SKM-1 treated with dmso at 0.1 percent for 144 hours (cell line): ENCODE measurements at regions not wholly inside any gene's neighbourhood (a gene's known extent, or its start where the extent isn't known, plus 50 kb on each side); places are given as distances from the start of the nearest gene placed in this dataset.
A peak's percentile ranks its signal among the peaks of the same experiment; 100 is the strongest.

Experiments
- DNase-seq: peaks from one replicate; lab custom pipeline; 2025; ENCODE audit not compliant: unreplicated experiment; lab: John Stamatoyannopoulos, UW

DNA sequence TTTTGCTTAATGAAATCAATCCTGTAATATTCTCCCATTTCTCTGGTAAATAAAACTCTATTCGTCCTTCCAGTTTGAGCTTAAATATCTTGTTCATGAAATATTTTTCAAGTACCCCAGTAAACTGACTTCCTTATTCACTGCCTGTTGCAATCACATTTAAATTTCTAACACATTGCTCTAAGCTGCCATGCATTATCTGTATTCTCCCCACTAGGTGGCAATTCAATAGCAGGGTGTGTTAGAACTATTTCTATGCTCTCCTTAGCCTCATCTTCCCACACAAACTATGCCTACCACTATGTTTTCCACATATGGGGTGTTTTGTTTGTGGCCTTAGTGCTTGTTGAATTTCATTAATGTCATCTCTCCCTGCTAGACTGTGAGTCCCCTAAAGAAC, 377.1 kb upstream of the HS3ST1 start:
- peak; percentile 94 for DNase-seq

DNA sequence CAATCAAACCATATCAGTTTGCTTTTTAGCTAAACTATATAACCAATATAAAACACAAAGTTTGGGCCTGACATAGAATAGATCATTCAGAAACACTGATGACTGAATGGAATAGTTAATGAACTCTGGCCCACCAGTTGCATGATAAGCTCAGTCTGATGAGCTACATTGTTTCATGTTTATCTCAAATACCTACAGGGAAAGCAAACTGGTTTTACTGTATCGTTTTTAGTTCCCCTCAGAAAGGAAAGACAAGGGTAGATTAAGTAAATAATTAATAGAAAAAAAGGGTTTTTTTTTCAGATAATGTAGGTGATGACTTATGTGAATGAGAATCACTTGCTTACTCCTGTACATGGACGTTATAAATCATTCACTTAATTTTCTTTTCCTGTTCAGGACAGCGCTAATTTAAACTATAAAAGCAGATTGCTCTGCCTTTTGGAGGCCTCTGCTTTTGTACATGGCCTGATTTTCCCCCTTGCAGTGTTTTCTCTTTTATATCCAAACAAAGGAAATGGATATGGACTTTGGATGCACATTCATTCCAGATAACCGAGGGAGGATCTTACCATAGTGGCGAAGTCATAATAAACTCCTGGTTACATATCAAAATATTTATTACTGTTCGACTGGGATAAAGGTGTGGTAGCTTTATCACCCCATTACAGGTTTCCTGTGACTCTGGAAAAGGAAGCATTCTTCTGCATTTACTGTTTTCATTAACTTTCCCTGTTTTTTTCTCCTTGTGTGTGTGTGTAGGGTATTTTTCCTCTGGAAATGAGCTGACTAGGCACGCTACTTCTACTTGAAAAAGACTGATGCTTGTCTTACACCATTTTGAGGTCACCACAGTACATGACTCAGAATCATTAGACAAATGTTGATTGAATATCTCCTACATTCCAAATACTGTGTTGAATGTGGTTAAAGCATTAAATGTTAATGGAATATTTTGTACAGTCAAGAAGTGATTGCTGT, 373.1 kb upstream of the HS3ST1 start:
- no peak for DNase-seq

DNA sequence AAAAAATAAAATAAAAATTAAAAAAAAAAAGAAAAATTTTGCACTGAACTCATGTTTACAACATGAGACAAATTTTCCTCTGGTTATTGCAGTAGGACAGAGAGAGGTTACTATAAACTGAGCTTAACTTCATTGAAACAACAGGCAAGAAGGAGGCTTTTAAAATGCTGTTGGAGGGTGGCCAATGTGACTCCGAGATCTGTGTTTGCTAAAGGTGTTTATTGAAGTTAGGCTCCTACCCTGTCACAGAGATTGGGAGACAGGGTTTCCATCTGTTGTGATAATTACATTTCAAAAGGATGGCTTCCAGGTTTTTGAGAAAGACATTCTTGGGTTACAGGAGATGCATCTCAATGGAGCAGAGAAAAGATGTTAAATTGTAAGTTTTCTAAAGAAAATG, 370.5 kb upstream of the HS3ST1 start:
- no peak for DNase-seq

DNA sequence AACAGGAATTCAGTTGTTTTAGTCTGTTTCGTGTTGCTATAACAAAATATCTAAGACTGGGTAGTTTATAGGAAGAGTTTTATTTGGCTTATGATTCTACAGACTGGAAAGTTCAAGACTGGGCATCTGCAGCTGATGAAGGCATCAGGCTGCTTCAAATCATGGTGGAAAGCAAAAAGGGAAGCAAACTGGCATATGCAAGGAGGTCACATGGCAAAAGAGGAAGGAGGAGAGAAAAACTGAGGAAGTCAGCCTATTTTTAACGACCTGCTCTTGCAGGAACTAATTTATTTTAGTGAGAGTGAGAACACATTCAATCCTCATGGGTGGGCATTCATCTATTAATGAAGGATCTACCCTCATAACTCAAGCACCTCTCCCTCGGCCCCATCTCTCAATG, 363.1 kb upstream of the HS3ST1 start:
- DNase-seq, result peak; percentile 73

DNA sequence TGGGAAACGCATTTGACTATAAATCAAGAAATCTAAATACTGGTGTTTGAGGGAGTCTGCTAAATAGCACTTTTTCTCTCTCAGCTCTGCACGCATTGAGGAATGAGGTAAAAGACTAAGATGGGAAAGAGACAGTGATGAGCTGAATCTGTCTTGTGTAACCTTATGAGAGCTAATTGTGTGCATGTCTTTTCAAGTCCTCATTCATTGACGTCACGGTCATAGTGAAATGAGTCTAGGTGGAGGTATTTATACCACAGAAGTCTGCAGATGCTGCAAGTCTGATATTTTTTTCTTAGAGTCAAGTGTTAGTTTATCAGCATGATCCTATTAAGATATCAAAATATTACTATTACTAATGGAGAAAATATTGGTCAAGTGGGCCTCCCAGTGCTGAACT, 361.5 kb upstream of the HS3ST1 start:
- no peak for DNase-seq

DNA sequence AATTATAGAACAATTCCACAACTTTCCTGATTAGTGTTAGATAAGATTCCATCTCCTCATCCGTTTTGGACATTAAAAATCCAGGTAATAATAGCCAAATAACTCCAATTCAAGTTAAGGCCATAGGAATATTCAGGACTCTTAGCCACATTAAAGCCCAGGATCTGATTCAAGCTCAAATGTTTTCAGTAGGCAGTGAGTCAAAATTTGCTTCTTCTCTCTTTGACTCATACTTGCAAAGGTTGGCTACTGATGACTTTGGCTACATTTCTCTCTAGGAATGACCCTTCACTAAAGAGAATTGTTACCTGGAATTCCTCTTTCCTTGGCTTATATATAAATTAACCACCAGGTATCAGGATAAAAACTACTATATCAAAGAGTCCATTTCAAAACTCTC, 354.9 kb upstream of the HS3ST1 start:
- DNase-seq, result no peak

DNA sequence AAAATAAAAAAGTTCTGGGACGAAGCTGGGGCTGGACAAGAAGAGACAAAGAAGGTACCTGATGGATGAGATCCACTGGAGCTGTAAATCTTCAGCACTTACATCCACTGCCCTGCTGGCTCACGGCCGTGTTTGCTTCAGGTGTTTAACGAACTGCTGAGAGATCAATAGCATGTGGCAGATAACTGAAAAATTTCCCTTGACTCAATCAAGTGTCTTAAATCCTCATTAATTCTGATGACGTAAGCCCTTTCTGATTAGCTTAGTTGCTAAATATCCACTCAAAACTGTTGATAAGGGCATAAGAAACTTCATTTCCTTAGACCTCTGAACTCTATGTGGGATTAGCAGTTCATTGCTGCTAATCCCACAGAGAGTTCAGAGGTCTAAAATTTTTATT, 354.2 kb upstream of the HS3ST1 start:
- DNase-seq, result no peak

DNA sequence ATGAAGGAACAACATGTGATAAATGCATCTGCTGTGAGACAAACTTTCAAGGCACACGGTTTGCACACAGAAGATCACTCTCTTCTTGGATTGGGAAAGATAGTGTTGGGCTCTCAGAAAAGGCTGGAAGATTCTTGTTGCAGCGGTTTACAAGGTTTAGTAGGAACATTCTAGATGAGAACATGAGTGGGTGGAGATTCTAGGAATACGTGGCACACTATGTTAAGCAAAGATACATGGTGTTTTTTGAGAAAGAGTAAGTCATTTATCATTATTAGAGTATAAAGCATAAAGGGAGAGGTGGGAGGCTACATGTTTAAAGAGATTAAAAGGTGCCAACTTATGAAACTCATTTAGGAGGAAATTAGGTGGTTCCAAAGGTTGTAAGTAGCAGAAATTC, 348.8 kb upstream of the HS3ST1 start:
- DNase-seq, result no peak

DNA sequence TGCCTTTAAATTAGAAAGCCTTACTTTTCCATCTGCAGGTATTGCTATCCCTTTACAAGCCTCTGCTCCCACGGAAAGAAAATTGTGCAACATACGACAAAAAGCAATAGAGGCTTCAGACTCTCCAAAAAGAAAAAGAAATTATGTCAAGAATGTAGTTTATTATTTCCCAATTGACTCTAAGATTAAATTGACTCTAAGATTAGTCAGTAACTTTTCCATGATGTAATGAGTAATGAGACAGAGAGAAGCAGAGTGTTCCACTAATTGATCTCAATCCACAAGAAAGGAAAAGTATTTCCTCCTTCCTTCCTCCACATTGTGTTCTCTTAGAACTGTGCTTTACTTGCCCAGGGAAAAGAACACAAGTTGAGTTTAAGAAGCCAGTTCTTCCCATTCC, 345.7 kb upstream of the HS3ST1 start:
- DNase-seq, result no peak

DNA sequence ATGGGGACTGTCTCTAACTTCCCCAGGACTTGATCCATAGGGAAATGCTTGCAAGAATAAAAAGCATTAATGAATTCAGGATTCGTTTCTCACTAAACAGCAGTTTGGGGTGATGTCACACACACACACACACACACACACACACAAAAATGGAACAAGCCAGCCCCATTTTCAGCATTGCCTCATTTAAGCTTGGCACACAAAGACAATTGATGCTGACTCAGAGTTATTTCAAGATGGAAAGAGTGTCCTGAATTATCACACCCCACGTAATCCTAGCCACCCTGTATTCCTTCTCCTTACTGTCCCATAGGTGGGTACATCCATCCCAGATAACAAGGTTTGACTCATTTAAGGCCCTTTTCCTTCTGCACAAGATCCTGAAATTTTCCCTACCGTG, 345.1 kb upstream of the HS3ST1 start:
- no peak for DNase-seq

DNA sequence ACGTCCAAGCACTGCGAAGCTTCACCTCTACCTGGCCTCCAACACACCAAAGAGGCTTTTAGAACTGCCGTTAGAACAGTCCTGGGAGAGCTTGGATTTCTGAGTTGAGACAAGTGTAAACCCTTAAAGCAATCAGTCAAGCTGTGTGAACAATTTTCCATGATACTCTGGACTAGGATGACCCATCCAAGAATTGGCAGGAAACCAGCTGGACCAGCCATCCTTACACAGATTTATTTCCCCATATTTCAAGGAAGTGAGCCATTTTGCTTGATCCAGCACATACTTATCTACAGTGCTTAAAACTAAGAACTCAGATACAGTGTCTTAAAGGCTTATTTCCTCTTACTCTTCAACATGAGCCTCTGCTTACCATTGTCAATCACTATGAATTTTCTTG, 340.7 kb upstream of the HS3ST1 start:
- DNase-seq, result no peak

DNA sequence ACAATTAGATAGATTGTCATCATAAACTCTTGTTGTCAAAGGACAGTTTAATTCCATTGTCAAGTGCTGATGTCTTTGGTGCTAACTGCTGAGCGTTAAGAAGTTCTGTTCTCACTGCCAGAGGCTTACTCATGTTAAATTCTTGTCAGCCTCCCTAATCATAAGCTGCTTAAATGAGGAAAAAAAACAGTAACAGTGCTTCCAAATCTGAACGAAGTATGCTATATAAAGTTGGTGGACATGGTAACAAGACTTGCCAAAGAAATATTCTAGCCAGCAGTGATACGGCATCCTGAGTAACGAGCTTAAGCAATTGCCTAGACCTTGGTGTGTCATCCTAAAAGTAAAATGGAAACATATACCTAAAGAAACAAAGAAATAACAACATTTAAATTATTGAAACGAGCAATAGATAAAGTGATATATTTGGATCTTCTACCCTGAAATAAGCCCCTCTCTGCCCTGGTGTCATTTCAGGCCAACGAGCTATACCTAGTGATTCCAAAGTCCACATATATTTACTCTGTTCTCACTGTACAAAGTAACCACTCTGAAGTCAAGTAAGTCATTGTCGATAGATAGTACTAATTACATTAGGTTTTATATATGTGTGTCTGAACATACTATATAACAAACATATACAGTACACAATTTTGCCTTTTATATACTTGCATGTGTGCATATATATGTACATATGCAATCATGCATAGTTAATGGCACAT, 339.7 kb upstream of the HS3ST1 start:
- no peak for DNase-seq

DNA sequence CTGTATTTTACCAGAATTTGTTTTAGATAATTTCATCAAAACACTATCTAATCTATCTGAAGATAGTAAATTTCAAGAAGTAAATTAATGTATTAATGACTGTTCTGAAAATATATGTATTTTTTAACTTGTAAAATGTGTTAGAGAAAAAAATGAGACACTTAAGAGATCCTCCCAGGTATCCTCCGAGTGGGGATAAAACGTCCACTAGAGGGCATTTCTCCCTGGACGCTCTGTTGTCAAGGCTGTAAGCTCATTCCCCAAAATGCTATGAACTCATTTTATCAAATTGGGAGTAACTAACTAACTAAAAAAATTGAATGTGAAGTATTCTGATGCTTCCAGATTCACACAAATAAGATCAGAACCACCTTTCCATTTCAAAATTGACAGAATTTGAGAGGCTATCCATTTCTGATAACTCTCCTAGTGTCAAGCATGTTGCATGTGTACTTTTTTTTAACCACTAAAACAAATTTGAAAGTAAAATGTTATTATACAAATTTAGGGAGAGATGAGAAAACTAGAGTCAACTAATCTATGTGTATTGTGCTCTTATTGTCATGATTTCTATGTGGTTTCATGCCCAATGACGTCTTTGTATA, 337.3 kb upstream of the HS3ST1 start:
- peak; percentile 40 for DNase-seq

DNA sequence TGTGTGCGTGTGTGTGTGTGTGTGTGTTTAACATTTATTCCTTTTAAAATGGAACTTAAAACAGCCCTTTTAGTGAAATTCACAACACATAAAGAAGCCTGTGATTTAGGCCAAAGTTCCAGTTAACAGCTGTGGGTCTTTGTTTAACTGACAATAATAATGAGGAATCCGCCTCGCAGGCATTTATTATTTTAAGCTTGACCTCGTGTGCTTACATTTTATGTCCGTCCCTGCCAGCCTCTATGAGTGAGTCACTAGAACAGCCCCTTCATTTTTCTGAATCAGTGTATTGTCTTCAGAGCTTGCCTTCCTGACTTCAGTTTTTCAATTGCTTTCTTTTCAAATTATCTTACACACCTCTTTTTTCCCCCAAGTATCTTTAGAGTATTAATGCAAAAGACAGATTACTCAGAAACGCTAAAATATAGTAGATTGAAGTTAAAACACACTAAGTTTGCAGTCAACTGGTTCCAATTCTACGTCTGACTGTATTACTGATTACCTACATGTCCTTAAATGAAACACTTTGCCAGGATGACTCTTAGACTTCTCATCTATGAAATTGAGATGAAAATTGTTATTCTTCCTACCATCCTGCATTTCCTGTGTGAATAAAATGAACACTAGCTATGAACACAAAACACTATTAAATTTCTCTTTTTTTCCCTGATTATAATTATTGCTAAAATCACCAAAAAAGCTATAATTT, 319.6 kb upstream of the HS3ST1 start:
- DNase-seq, result no peak

DNA sequence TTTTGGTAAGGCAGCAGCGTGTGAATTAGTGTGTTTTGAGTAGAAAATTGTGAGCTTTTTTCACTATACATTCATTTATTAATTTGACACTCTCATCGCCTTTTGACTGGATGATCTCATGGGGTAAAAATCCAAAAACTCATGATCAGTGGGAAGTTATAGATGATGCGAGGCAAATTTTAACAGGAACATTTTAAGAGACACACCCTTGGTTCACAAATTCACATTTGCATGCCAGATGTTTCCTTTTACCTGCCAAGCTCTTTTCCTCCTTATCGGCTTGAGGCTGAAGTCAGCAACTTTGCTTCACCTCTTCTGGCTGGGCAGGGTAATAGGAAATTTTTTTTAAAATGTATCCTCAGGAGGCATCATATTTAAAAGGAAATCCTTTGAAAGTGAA, 318.0 kb upstream of the HS3ST1 start:
- no peak for DNase-seq

DNA sequence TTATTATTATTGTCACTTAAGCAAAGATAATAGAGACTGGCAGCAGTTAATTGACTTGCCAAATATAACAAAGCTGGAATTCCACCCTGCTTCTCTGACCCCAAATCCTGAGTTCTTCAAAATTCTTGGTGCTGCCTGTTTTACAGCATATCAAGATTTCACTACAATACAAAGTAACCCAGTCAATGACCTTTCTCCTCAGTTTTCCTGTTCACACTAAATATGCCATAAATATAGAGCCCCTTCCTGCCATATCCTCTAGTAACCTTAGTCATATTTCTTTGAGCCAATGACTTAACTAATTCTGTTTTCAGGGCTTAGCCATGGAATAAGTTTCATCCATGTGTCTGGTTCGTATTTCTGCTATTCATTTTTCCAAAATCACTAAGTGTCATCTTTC, 315.3 kb upstream of the HS3ST1 start:
- no peak for DNase-seq

DNA sequence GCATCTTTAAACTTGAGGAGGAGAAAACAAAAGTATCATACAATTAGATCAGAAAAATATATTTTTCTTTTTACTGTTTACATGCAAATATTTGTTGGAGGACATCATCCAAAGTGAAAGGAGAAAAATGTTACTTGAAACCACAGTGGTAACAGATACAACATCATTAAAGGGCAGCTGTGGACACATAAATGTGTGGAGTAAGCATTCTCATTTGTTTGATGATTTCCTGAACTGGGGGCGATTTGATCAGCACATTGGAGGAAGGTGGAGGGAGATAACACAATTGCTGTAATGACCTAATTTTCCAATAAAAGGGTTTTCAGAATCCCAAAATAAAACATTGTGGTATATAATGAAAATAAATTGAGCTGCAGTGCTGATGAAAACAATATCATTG, 314.5 kb upstream of the HS3ST1 start:
- DNase-seq, result no peak

DNA sequence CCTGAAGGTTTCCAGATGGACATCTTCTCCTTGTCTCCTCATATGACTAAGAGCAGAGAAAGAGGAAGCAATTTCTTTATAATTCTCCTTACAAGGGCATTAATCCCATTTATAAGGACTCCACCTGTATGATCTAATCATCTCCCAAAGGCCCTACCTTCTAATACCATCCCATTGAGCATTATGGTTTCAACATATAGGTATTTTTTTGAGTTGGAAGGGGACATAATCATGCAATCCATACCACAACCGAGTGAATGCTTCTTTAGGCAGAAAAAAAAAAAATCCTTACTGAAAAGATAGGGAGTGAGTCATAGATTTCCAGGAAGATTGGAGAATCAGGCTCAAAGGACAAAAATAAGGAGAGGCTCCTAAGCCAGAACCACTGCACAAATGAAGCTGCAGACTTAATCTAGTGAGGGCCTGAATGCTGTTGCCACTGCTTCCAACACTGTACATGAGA, 312.5 kb upstream of the HS3ST1 start:
- no peak for DNase-seq

DNA sequence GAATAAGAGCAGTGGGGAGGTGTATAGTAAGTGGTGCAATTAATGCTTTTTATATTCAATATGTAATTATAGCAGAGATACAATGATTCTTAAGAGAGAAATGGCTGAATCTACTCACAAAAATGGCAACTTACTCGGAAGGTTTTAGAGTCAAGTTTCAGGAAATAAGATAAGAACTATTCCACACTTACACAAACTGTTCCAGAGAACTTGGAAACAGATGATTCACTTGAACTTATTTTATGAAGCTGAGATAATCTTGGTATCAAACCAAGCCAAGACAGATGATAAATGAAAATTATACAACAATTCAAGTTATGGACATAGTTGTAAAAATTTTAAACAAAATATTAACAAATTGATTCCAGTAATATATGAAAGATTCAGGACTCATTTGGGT, 311.3 kb upstream of the HS3ST1 start:
- no peak for DNase-seq

DNA sequence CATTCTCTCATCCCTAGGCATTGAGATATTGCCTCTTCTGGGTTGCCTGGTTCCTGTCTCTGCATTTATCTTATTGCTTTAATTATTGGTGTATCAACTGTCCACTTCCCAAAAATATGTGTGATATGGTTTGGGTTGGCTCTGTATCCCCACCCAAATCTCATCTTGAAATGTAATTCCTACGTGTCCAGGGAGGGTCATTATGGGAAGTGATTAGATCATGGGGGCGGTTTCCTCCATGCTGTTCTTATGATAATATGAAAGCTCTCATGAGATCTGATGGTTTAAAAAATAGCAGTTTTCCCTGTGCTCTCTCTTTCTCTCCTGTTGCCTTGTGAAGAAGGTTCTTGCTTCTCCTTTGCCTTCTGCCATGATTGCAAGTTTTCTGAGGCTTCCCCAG, 308.3 kb upstream of the HS3ST1 start:
- no peak for DNase-seq

DNA sequence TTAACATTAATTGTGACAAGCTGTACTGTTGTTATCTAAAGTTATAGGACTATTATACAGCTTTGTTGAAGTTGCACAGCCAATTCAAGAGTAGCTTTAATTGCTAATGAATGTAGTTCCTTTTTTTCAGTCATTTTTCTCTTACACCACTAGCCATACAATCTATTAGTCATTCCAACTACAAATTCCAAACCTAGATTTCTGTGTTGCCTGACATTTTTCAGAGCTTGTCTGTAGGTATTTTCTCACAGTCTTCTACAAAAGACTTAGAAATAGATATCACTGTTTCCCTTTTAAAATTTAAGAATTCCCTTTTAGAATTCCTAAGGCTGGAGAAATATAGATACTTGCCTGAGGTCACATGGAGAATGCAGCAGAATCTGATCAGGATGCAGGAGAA, 307.0 kb upstream of the HS3ST1 start:
- DNase-seq, result no peak
